Right atrium auricular region (tissue), 2 donors: ENCODE measurements at regions not wholly inside any gene's neighbourhood (a gene's known extent, or its start where the extent isn't known, plus 50 kb on each side); places are given as distances from the start of the nearest gene placed in this dataset.

Source experiments
- DNase-seq: peaks from one replicate; pipeline ENCODE4 v3.0.0-alpha.2; 2019; ENCODE audit warnings: low spot score
- H3K27ac ChIP-seq, 2 donors: fragments of 200-600 bp; sonication (generic); 1 replicate in 1 of 2; 2 replicates in 1 of 2; pipeline ENCODE4 v1.5.1; 2016 to 2019
- H3K27me3 ChIP-seq, 2 donors: fragments of 200-600 bp; sonication (generic); one replicate each; pipeline versions ENCODE4 v1.5.1 to v1.6.0; 2017 to 2019
- H3K36me3 ChIP-seq: fragments of 200-600 bp; sonication (generic); one replicate; pipeline ENCODE4 v1.5.1; 2016
- H3K4me1 ChIP-seq, 2 donors: fragments of 200-600 bp; sonication (generic); one replicate each; pipeline versions ENCODE4 v1.5.1 to v1.6.0; 2017 to 2019
- H3K4me3 ChIP-seq, 2 donors: fragments of 200-600 bp; sonication (generic); 1 replicate in 1 of 2; 2 replicates in 1 of 2; pipeline ENCODE4 v1.5.1; 2017 to 2019; ENCODE audit warnings: mild to moderate bottlenecking in 1 of 2, moderate library complexity in 1 of 2
- H3K9me3 ChIP-seq, 2 donors: fragments of 200-600 bp; sonication (generic); one replicate each; pipeline ENCODE4 v1.5.1; 2019
- TF ChIP-seq, protein P1 (sequence below), 2 donors: fragments of 200-600 bp; sonication (generic); IDR thresholded peaks; one replicate each; pipeline ENCODE4 v1.5.1; 2019; ENCODE audit warnings: antibody characterized with exemption in 2 of 2

DNA sequence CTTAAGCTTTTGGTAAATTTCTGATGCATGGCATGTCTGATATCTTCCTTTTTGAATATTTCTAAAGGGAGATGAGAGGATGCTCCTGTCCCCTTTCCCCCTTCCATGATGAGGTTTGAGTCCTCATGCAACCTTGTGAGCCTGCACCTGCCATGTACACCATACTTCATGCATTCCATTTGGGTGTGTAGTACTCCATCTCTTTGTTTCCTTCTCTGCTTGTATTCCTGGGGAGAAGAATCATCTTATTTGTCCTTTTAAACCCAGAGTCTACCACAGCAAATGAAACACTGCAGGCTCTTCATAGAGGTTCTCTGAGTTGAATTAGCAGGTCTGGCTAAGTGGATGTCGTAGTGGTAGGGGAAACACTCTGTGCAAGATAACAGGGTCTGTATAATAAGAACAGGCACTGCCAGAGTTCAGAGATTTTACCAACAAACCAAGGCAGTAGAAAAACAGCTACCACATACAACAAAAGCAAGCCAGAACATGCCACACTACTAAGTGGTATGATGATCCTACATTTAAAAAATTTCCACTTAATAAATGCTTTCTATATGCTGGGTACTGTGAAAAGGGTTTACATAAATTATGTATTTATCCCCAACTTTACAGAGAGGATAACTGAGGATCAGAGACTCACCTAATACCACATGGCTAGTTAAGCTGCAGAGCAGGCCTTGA lies 439.8 kb upstream of the GRIA1 start:
- TF ChIP-seq, protein P1, sequence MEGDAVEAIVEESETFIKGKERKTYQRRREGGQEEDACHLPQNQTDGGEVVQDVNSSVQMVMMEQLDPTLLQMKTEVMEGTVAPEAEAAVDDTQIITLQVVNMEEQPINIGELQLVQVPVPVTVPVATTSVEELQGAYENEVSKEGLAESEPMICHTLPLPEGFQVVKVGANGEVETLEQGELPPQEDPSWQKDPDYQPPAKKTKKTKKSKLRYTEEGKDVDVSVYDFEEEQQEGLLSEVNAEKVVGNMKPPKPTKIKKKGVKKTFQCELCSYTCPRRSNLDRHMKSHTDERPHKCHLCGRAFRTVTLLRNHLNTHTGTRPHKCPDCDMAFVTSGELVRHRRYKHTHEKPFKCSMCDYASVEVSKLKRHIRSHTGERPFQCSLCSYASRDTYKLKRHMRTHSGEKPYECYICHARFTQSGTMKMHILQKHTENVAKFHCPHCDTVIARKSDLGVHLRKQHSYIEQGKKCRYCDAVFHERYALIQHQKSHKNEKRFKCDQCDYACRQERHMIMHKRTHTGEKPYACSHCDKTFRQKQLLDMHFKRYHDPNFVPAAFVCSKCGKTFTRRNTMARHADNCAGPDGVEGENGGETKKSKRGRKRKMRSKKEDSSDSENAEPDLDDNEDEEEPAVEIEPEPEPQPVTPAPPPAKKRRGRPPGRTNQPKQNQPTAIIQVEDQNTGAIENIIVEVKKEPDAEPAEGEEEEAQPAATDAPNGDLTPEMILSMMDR (IDR thresholded peaks at IDR 0.05), result no peak

GRCh38 chr5:153066281-153066680 lies 424.2 kb upstream of the GRIA1 start:
- no peaks in the 10 kb centered on the region for H3K9me3 ChIP-seq
- TF ChIP-seq, protein P1 (IDR thresholded peaks at IDR 0.05), result no peak

More for the DNA sequence above, 439.8 kb upstream of the GRIA1 start:
- Histone ChIP-seq H3K4me3 (no peak overlapping the region), H3K9me3 (no peaks in the 10 kb centered on the region), H3K27ac (no peak overlapping the region), H3K4me1 (no peaks in the 10 kb centered on the region), H3K27me3 (no peaks in the 10 kb centered on the region), H3K36me3 (no peaks in the 10 kb centered on the region)
- no peak for DNase-seq

GRCh38 chr5:153067869-153068268 lies 422.6 kb upstream of the GRIA1 start:
- no peak overlapping the region for H3K27ac ChIP-seq
- DNase-seq, result no peak

More at GRCh38 chr5:153066281-153066680, 424.2 kb upstream of the GRIA1 start:
- DNase-seq, result no peak
- H3K27ac ChIP-seq, result no peak overlapping the region
- no peaks in the 10 kb centered on the region for H3K27me3 ChIP-seq
- H3K4me3 ChIP-seq, result no peak overlapping the region
- H3K36me3 ChIP-seq, result no peaks in the 10 kb centered on the region
- H3K4me1 ChIP-seq, result no peaks in the 10 kb centered on the region

GRCh38 chr5:153079396-153079795 lies 411.1 kb upstream of the GRIA1 start:
- no peaks in the 10 kb centered on the region for H3K27me3 ChIP-seq
- TF ChIP-seq, protein P1 (IDR thresholded peaks at IDR 0.05), result no peak
- H3K36me3 ChIP-seq, result no peaks in the 10 kb centered on the region
- H3K9me3 ChIP-seq, result no peaks in the 10 kb centered on the region
- DNase-seq, result no peak
- H3K27ac ChIP-seq, result no peak overlapping the region
- H3K4me1 ChIP-seq, result no peaks in the 10 kb centered on the region
- H3K4me3 ChIP-seq, result no peak overlapping the region

More at GRCh38 chr5:153067869-153068268, 422.6 kb upstream of the GRIA1 start:
- H3K4me1 ChIP-seq, result no peaks in the 10 kb centered on the region
- no peaks in the 10 kb centered on the region for H3K27me3 ChIP-seq
- TF ChIP-seq, protein P1 (IDR thresholded peaks at IDR 0.05), result no peak
- H3K4me3 ChIP-seq, result no peak overlapping the region
- no peaks in the 10 kb centered on the region for H3K9me3 ChIP-seq
- no peaks in the 10 kb centered on the region for H3K36me3 ChIP-seq

DNA sequence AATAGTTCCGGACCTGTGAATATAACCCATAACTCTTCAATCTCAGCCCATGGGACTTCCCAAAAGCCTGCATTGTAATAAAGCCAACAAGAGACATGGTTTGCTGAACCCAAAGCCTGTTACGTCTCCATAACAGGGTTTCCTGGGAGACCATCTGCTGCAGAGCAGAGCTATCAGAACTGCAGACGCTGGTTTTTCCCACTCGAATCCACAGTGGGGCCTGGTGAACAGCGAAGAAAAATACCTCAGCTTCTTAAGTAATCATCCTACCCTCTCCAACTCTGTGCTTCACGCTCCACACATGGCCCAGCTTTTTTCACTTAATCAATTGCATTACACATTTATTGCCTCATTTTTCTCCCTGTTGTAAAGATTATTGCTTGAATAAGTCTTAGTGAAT lies 409.5 kb upstream of the GRIA1 start:
- Histone ChIP-seq H3K27me3 (no peaks in the 10 kb centered on the region), H3K4me1 (no peaks in the 10 kb centered on the region), H3K4me3 (no peak overlapping the region), H3K36me3 (no peaks in the 10 kb centered on the region), H3K9me3 (no peaks in the 10 kb centered on the region), H3K27ac (no peak overlapping the region)
- TF ChIP-seq, protein P1 (IDR thresholded peaks at IDR 0.05), result no peak
- DNase-seq, result no peak

DNA sequence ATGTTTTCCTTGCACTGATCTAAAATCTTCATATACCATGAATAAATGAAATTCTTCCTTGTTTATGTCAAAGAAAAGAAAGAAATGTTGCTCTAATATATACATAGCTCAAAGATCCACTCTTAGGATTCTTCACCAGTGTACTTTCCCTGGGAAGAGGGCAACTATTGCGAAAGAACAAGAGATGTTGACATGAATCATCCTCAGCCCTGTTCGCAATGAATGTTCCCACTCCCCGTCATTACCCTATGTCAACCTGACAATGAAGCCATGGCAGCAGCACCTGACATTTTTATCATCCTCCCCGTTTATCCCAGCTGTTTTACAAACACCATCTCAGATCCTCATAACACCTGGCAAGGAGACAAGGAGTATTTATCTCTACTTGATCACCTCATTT lies 409.1 kb upstream of the GRIA1 start:
- H3K9me3 ChIP-seq, result no peaks in the 10 kb centered on the region
- TF ChIP-seq, protein P1 (IDR thresholded peaks at IDR 0.05), result no peak

More for the DNA sequence above, 409.1 kb upstream of the GRIA1 start:
- no peaks in the 10 kb centered on the region for H3K27me3 ChIP-seq
- no peaks in the 10 kb centered on the region for H3K36me3 ChIP-seq
- no peak overlapping the region for H3K27ac ChIP-seq
- no peaks in the 10 kb centered on the region for H3K4me1 ChIP-seq
- no peak for DNase-seq
- H3K4me3 ChIP-seq, result no peak overlapping the region
